ENCODE measurements at regions not wholly inside any gene's neighbourhood (a gene's known extent, or its start where the extent isn't known, plus 50 kb on each side); places are given as distances from the start of the nearest gene placed in this dataset.
A peak's percentile ranks its signal among the peaks of the same experiment; 100 is the strongest.

- DNase-seq (ENCODE audit: low spot score), result no peak
- in situ Hi-C loops (cut with HindIII; ENCODE audit: low sequenced_read_pairs), result no loop called here
Observed at GRCh38 chr2:160920061-160920460, 240.2 kb upstream of the TANK start.

- DNase-seq (ENCODE audit: low spot score), result no peak
- in situ Hi-C loops (cut with HindIII; ENCODE audit: low sequenced_read_pairs), result no loop called here
Observed at GRCh38 chr2:160920791-160921303, 239.4 kb upstream of the TANK start.

GRCh38 chr2:160921386-160921964 is 238.8 kb upstream of the TANK start:
- DNase-seq (ENCODE audit: low spot score), result no peak

GRCh38 chr2:160924936-160925353 is 235.3 kb upstream of the TANK start:
- in situ Hi-C loops (cut with HindIII; ENCODE audit: low sequenced_read_pairs), result no loop called here
- no peak for DNase-seq (ENCODE audit: low spot score)

More at GRCh38 chr2:160921386-160921964, 238.8 kb upstream of the TANK start:
- in situ Hi-C loops (cut with HindIII; ENCODE audit: low sequenced_read_pairs), result no loop called here

GRCh38 chr2:160925956-160926355 is 234.3 kb upstream of the TANK start:
- DNase-seq (ENCODE audit: low spot score), result no peak
- in situ Hi-C loops (cut with HindIII; ENCODE audit: low sequenced_read_pairs), result no loop called here

GRCh38 chr2:160927324-160927723 is 232.9 kb upstream of the TANK start:
- in situ Hi-C loops (cut with HindIII; ENCODE audit: low sequenced_read_pairs), result no loop called here
- no peak for DNase-seq (ENCODE audit: low spot score)

GRCh38 chr2:160928854-160929301 is 231.3 kb upstream of the TANK start:
- no peak for DNase-seq (ENCODE audit: low spot score)
- in situ Hi-C loops (cut with HindIII; ENCODE audit: low sequenced_read_pairs), result no loop called here

GRCh38 chr2:160931531-160931930 is 228.7 kb upstream of the TANK start:
- no peak for DNase-seq (ENCODE audit: low spot score)
- in situ Hi-C loops (cut with HindIII; ENCODE audit: low sequenced_read_pairs), result no loop called here

- no peak for DNase-seq (ENCODE audit: low spot score)
- in situ Hi-C loops (cut with HindIII; ENCODE audit: low sequenced_read_pairs), result no loop called here
Observed at GRCh38 chr2:160932960-160933359, 227.3 kb upstream of the TANK start.

GRCh38 chr2:160934263-160934662 is 226.0 kb upstream of the TANK start:
- no peak for DNase-seq (ENCODE audit: low spot score)
- in situ Hi-C loops (cut with HindIII; ENCODE audit: low sequenced_read_pairs), result no loop called here

- in situ Hi-C loops (cut with HindIII; ENCODE audit: low sequenced_read_pairs), result no loop called here
- no peak for DNase-seq (ENCODE audit: low spot score)
Observed at GRCh38 chr2:160934991-160935390, 225.2 kb upstream of the TANK start.

GRCh38 chr2:160936044-160936806 is 224.0 kb upstream of the TANK start:
- DNase-seq (ENCODE audit: low spot score), result no peak
- in situ Hi-C loops (cut with HindIII; ENCODE audit: low sequenced_read_pairs), result no loop called here

GRCh38 chr2:160940271-160940670 is 220.0 kb upstream of the TANK start:
- no peak for DNase-seq (ENCODE audit: low spot score)
- in situ Hi-C loops (cut with HindIII; ENCODE audit: low sequenced_read_pairs), result no loop called here

GRCh38 chr2:160940699-160941098 is 219.5 kb upstream of the TANK start:
- no peak for DNase-seq (ENCODE audit: low spot score)
- in situ Hi-C loops (cut with HindIII; ENCODE audit: low sequenced_read_pairs), result no loop called here

GRCh38 chr2:160941290-160941846 is 218.9 kb upstream of the TANK start:
- no peak for DNase-seq (ENCODE audit: low spot score)
- in situ Hi-C loops (cut with HindIII; ENCODE audit: low sequenced_read_pairs), result no loop called here

GRCh38 chr2:160942476-160943142 is 217.6 kb upstream of the TANK start:
- in situ Hi-C loops (cut with HindIII; ENCODE audit: low sequenced_read_pairs), result no loop called here
- DNase-seq (ENCODE audit: low spot score), result no peak

- in situ Hi-C loops (cut with HindIII; ENCODE audit: low sequenced_read_pairs), result no loop called here
- DNase-seq (ENCODE audit: low spot score), result no peak
Observed at GRCh38 chr2:160943414-160943813, 216.8 kb upstream of the TANK start.

GRCh38 chr2:160952464-160953254 is 207.6 kb upstream of the TANK start:
- DNase-seq (ENCODE audit: low spot score), result peak; percentile 28
- in situ Hi-C loops (cut with HindIII; ENCODE audit: low sequenced_read_pairs), result no loop called here

GRCh38 chr2:160955578-160955977 is 204.7 kb upstream of the TANK start:
- DNase-seq (ENCODE audit: low spot score), result no peak
- in situ Hi-C loops (cut with HindIII; ENCODE audit: low sequenced_read_pairs), result no loop called here

All from G401 (cell line).